ENCODE measurements at regions not wholly inside any gene's neighbourhood (a gene's known extent, or its start where the extent isn't known, plus 50 kb on each side); places are given as distances from the start of the nearest gene placed in this dataset.
A peak's percentile ranks its signal among the peaks of the same experiment; 100 is the strongest.
"Not testable (repeated sequence)": the region's sequence is repeated elsewhere in the genome, so short reads cannot be mapped to it uniquely, and the experiment has no call there.

- DNase-seq (ENCODE audit: low spot score) = no peak
Observed at GRCh38 chr9:101860920-101861319, 122.5 kb upstream of the GRIN3A start.

GRCh38 chr9:101859620-101860019 is 121.2 kb upstream of the GRIN3A start:
- DNase-seq (ENCODE audit: low spot score) = no peak

DNA sequence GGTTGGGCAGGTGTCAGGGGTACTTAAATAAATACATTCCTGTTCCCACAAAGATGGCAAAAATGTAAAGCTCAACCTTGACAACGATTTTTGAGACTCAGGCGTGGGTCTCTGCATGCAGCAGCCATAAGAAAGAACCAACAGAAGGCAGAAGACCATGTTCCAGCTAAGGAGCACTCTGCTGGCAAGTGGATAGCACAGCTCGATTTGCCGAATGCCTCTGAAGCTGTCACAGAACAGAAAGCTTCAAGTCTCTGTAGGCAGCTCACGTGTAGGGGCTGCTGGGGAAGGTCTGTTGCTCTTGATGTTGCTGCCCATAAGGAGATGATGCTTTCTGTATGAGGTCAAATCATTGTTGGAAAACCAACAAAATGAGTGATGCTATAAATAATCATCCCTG is 119.6 kb upstream of the GRIN3A start:
- DNase-seq (ENCODE audit: low spot score) = no peak

DNA sequence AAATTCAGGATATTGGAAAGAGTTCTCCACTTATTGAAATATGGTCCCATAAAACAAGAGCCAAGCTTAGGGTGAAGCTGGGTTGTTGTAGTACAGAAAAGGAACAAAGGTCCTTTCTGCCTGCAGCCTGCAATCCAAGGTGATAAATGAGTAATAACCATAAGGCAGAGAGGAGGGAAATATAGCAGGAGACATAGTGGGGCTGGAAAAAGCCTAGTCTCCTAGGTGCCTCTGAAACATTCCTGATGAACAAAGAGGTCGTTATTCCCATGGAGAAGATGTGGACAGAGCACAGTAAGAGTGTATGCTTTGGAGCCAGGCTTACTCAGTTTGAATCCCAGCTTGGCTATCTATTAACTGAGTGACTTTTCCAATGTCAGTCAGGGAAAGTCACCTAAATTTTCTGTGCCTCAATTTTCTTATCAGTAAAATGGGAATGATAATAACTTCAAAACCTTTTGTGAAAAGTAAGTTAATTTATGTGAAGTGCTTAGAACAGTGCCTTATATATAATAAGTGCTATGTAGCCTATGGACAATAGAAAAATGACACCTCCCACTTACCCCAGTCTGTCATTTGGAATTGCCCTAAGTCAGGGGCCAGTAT is 110.8 kb upstream of the GRIN3A start:
- no peak for DNase-seq (ENCODE audit: low spot score)

- no peak for DNase-seq (ENCODE audit: low spot score)
Observed at GRCh38 chr9:101848485-101848919, 110.1 kb upstream of the GRIN3A start.

DNA sequence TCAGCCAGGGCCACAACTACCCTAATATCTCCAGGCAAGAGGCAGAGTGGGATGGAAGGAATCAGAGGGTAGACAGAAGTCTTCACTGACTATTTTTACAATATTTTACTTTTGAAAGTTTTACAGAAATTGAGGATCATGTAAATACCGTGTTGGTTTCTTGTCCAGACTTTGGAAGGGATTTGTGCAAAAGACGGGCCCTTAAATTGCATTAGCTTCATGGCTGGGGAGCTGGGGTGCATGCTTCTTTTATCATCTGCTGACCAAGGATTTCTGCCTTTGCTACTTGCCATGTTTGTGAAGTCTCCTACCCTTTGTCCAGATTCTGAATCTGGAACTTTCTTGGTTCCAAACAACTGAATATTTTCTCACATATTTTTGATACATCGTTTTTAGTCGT is 107.7 kb upstream of the GRIN3A start:
- DNase-seq (ENCODE audit: low spot score) = no peak

DNA sequence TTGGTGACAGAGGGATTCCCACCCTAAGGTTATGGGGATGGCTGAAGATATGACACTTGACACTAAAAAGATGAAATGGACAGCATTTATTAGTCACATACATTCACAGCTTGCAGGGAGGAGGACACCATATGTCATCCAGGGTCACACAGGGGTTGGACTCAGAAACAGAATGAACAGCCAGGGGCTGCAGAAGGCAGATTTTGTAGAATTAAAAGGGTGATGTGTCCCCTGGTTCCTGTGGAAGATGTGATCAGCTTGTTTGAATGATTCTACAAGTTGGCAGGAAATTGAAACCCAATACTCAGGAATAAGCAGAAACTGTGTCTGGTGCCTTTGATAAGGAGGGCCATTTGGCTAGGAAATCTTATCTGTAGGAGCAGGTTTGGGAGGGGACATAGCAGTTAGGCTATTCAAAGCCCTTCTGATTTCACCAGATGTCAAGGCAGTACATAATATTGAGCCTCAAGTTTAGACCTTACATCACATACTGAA is 102.3 kb upstream of the GRIN3A start:
- no peak for DNase-seq (ENCODE audit: low spot score)

- DNase-seq (ENCODE audit: low spot score) = not testable (repeated sequence)
Observed at GRCh38 chr9:101838988-101839387, 100.5 kb upstream of the GRIN3A start.

DNA sequence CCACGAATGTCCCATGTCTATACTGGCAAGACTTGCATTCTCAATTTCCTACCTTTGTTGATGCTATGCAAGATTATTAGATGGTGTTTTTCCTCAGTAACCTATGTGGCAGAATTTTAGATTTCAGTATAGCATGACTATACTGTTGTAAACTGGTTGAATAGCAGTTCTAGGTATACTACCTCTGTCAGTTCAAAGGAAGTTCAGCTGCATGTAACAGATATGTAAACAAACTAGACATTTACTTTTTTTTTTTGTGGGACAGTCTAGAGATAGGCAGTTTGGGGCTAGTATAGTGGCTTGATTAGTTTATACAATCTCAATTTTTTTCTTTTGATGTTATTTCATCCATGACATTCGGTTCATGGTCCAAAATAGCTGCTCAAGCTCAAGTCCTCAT is 97.6 kb upstream of the GRIN3A start:
- no peak for DNase-seq (ENCODE audit: low spot score)

- DNase-seq (ENCODE audit: low spot score) = no peak
Observed at GRCh38 chr9:101832486-101832885, 94.0 kb upstream of the GRIN3A start.

- not testable (repeated sequence) for DNase-seq (ENCODE audit: low spot score)
Observed at GRCh38 chr9:101821450-101821849, 83.0 kb upstream of the GRIN3A start.

- not testable (repeated sequence) for DNase-seq (ENCODE audit: low spot score)
Observed at GRCh38 chr9:101820983-101821382, 82.5 kb upstream of the GRIN3A start.

GRCh38 chr9:101814064-101814463 is 75.6 kb upstream of the GRIN3A start:
- no peak for DNase-seq (ENCODE audit: low spot score)

DNA sequence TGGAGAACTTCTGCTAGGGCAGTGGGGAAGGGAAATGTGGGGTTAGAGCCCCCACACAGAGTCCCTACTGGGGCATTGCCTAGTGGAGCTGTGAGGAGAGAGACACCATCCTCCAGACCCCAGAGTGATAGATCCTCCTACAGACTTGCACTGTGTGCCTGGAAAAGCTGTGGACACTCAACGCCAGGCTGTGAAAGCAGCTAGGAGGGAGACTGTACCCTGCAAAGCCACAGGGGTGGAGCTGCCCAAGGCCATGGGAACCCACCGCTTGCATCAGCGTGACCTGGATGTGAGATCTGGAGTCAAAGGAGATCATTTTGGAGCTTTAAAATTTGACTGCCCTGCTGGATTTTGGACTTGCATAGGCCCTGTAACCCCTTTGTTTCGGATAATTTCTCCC is 69.4 kb upstream of the GRIN3A start:
- DNase-seq (ENCODE audit: low spot score) = not testable (repeated sequence)

DNA sequence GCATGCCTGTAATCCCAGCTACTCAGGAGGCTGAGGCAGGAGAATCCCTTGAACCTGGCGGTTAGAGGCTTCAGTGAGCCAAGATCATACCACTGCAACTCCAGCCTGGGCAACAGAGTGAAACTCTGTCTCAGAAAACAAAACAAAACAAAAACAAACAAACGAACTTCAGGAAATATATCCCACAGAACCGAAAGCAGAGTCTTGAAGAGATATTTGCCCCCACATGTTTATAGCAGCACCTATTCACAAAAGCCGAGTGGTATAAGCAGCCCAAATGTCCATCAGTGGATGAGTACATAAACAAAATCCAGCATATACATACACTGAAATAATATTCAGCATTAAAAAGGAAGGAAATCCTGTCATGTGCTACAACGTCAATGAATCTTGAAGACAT is 57.6 kb upstream of the GRIN3A start:
- no peak for DNase-seq (ENCODE audit: low spot score)

- no peak for DNase-seq (ENCODE audit: low spot score)
Observed at GRCh38 chr9:101795147-101795546, 56.7 kb upstream of the GRIN3A start.

DNA sequence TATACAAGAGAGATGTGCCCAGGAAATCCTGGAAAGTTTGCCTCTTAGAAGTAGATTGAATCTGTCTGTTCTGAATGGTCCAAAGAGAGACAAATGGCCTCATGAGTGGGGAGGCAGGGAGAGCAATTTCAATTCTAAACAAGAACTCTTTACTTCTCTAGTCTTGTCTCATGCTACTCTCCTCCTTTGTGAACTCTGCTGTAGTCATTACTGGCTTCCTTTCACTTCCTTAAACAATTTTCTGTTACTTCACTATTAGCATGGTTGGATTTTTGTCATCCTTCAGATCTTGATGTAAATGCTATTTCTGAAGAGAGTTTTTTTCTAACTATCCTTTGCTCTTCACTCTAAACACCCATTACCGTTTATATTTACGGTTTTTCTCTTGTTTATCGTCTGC is 54.0 kb upstream of the GRIN3A start:
- DNase-seq (ENCODE audit: low spot score) = no peak

GRCh38 chr9:101791938-101792337 is 53.5 kb upstream of the GRIN3A start:
- peak; percentile 12 for DNase-seq (ENCODE audit: low spot score)

- no peak for DNase-seq (ENCODE audit: low spot score)
Observed at GRCh38 chr9:101791533-101791932, 53.1 kb upstream of the GRIN3A start.
